ENCODE measurements at regions not wholly inside any gene's neighbourhood (a gene's known extent, or its start where the extent isn't known, plus 50 kb on each side); places are given as distances from the start of the nearest gene placed in this dataset.

DNA sequence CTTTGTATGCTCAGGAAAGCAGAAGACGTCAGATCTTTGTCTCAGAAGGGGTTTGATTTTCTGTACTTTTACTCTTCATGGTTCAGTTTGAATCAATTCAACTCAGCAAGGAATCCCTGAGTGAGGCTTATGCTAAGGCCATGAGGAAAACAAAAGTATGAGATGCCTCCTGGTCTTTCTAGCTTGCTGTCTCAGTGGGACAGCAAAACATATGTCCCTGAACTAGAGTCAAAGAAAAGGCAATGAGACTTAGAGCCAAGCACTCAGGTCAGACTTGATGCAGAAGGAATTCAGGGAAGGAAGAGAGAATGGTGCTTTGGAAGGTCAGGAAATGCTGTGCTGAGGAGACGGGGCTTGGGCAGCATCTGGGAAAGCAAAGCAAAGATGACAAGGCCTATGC is 236.2 kb upstream of the SFRP2 start:
- TF ChIP-seq CTCF (IDR thresholded peaks at IDR 0.05), result no peak
- no peak for TF ChIP-seq POLR2A (IDR thresholded peaks at IDR 0.05)

Data from lower leg skin (tissue), 3 donors.